M059J (cell line): ENCODE measurements at regions not wholly inside any gene's neighbourhood (a gene's known extent, or its start where the extent isn't known, plus 50 kb on each side); places are given as distances from the start of the nearest gene placed in this dataset.

ENCODE experiments used
- DNase-seq: peaks from one replicate; pipeline ENCODE4 v3.0.0-alpha.2; 2012; ENCODE audit warnings: low read depth

- DNase-seq = no peak
Observed at GRCh38 chr14:95442016-95442632, 74.3 kb downstream of the SYNE3 start.

GRCh38 chr14:95440951-95441350 lies 75.5 kb downstream of the SYNE3 start:
- no peak for DNase-seq

GRCh38 chr14:95440496-95440895 lies 76.0 kb downstream of the SYNE3 start:
- no peak for DNase-seq

- no peak for DNase-seq
Observed at GRCh38 chr14:95439881-95440280, 76.6 kb downstream of the SYNE3 start.

- DNase-seq = no peak
Observed at GRCh38 chr14:95437715-95438114, 78.7 kb downstream of the SYNE3 start.

- DNase-seq = no peak
Observed at GRCh38 chr14:95436354-95436753, 80.1 kb downstream of the SYNE3 start.

- no peak for DNase-seq
Observed at GRCh38 chr14:95434121-95434520, 82.3 kb downstream of the SYNE3 start.

GRCh38 chr14:95433094-95433478 lies 83.4 kb downstream of the SYNE3 start:
- no peak for DNase-seq

- DNase-seq = peak; percentile 11
Observed at GRCh38 chr14:95432144-95433093, 84.0 kb downstream of the SYNE3 start.

GRCh38 chr14:95431199-95432143 lies 85.0 kb downstream of the SYNE3 start:
- DNase-seq = no peak

- no peak for DNase-seq
Observed at GRCh38 chr14:95428557-95428956, 87.9 kb downstream of the SYNE3 start.

GRCh38 chr14:95426116-95426475 lies 90.4 kb downstream of the SYNE3 start:
- DNase-seq = no peak

- DNase-seq = no peak
Observed at GRCh38 chr14:95425369-95426115, 90.9 kb downstream of the SYNE3 start.

- DNase-seq = peak; percentile 17
Observed at GRCh38 chr14:95424529-95424928, 91.9 kb downstream of the SYNE3 start.

GRCh38 chr14:95421741-95422140 lies 94.7 kb downstream of the SYNE3 start:
- DNase-seq = peak; percentile 20

- DNase-seq = no peak
Observed at GRCh38 chr14:95420060-95420459, 96.4 kb downstream of the SYNE3 start.

GRCh38 chr14:95419569-95419968 lies 96.9 kb downstream of the SYNE3 start:
- no peak for DNase-seq

GRCh38 chr14:95418858-95419257 lies 97.6 kb downstream of the SYNE3 start:
- DNase-seq = no peak

- no peak for DNase-seq
Observed at GRCh38 chr14:95417492-95417891, 97.8 kb upstream of the CLMN start.

GRCh38 chr14:95415993-95416392 lies 96.3 kb upstream of the CLMN start:
- DNase-seq = no peak
